SK-N-SH treated with all-trans-retinoic acid at 6 μM for 48 hours (cell line): ENCODE measurements at regions not wholly inside any gene's neighbourhood (a gene's known extent, or its start where the extent isn't known, plus 50 kb on each side); places are given as distances from the start of the nearest gene placed in this dataset.

Source experiments
- ATAC-seq: fragments of 200-7000 bp; cut with Tn5 transposase; 3 replicates; pipeline ENCODE4 v1.9.1; 2020; ENCODE audit warnings: mild to moderate bottlenecking, moderate library complexity
- ARNTL ChIP-seq: fragments of 450-650 bp; formaldehyde crosslinking; IDR thresholded peaks from 2 replicates; pipeline ENCODE4 v1.5.0; 2020; ENCODE audit warnings: low read depth, mild to moderate bottlenecking, moderate library complexity, borderline replicate concordance
- BACH2 ChIP-seq: fragments of 250-450 bp; sonication (Bioruptor Pico); IDR thresholded peaks from 2 replicates; pipeline ENCODE4 v1.9.0; 2021; ENCODE audit warnings: mild to moderate bottlenecking, borderline replicate concordance
- CREB5 ChIP-seq: fragments of 250-450 bp; sonication (Bioruptor Pico); IDR thresholded peaks from 2 replicates; pipeline ENCODE4 v1.5.1; 2020; ENCODE audit warnings: low read depth, mild to moderate bottlenecking, moderate library complexity
- CSDC2 ChIP-seq: fragments of 250-450 bp; sonication (Bioruptor Pico); IDR thresholded peaks from 2 replicates; pipeline ENCODE4 v1.5.0; 2020; ENCODE audit warnings: mild to moderate bottlenecking, moderate library complexity
- CSRNP3 ChIP-seq: fragments of 250-450 bp; sonication (Bioruptor Pico); IDR thresholded peaks from 2 replicates; pipeline ENCODE4 v1.5.1; 2021; ENCODE audit warnings: mild to moderate bottlenecking, moderate library complexity
- ESRRG ChIP-seq: fragments of 250-450 bp; sonication (Bioruptor Pico); IDR thresholded peaks from 2 replicates; pipeline ENCODE4 v1.6.1; 2021; ENCODE audit warnings: mild to moderate bottlenecking
- ISL1 ChIP-seq: fragments of 250-450 bp; sonication (Bioruptor Pico); IDR thresholded peaks from 2 replicates; pipeline ENCODE4 v2.1.2; 2022; ENCODE audit warnings: mild to moderate bottlenecking, moderate library complexity
- PATZ1 ChIP-seq: fragments of 250-450 bp; sonication (Bioruptor Pico); IDR thresholded peaks from 2 replicates; pipeline ENCODE4 v1.8.0; 2020; ENCODE audit warnings: mild to moderate bottlenecking, moderate library complexity, borderline replicate concordance
- POU6F1 ChIP-seq: fragments of 250-450 bp; sonication (Bioruptor Pico); IDR thresholded peaks from 2 replicates; pipeline ENCODE4 v1.8.0; 2021; ENCODE audit warnings: low read depth, mild to moderate bottlenecking, moderate library complexity, borderline replicate concordance
- PPARA ChIP-seq: fragments of 250-450 bp; sonication (Bioruptor Pico); IDR thresholded peaks from 2 replicates; pipeline ENCODE4 v1.5.0; 2020; ENCODE audit warnings: mild to moderate bottlenecking, borderline replicate concordance
- RARB ChIP-seq: fragments of 250-450 bp; sonication (Bioruptor Pico); IDR thresholded peaks from 2 replicates; pipeline ENCODE4 v1.8.0; 2021; ENCODE audit warnings: mild to moderate bottlenecking, moderate library complexity
- SNAI2 ChIP-seq: fragments of 250-450 bp; sonication (Bioruptor Pico); IDR thresholded peaks from 2 replicates; pipeline ENCODE4 v1.5.0; 2020; ENCODE audit warnings: mild to moderate bottlenecking, moderate library complexity
- TCF4 ChIP-seq: fragments of 250-450 bp; sonication (Bioruptor Pico); IDR thresholded peaks from 2 replicates; pipeline ENCODE4 v1.8.0; 2021; ENCODE audit warnings: mild to moderate bottlenecking, moderate library complexity, borderline replicate concordance
- TOX ChIP-seq: fragments of 250-450 bp; sonication (Bioruptor Pico); IDR thresholded peaks from 2 replicates; pipeline ENCODE4 v1.8.0; 2021; ENCODE audit warnings: mild to moderate bottlenecking, moderate library complexity, borderline replicate concordance
- TSHZ2 ChIP-seq: fragments of 250-450 bp; sonication (Bioruptor Pico); IDR thresholded peaks from 2 replicates; pipeline ENCODE4 v1.5.0; 2020; ENCODE audit warnings: mild to moderate bottlenecking, moderate library complexity
- ZC3H10 ChIP-seq: fragments of 250-450 bp; sonication (Bioruptor Pico); IDR thresholded peaks from 2 replicates; pipeline ENCODE4 v1.5.1; 2021; ENCODE audit warnings: mild to moderate bottlenecking, moderate library complexity
- ZFP3 ChIP-seq: fragments of 250-450 bp; sonication (Bioruptor Pico); IDR thresholded peaks from 2 replicates; pipeline ENCODE4 v1.5.0; 2020; ENCODE audit warnings: mild to moderate bottlenecking, moderate library complexity
- ZFP30 ChIP-seq: fragments of 450-650 bp; formaldehyde crosslinking; IDR thresholded peaks from 2 replicates; pipeline ENCODE4 v1.5.0; 2022; ENCODE audit warnings: mild to moderate bottlenecking, moderate library complexity
- ZNF565 ChIP-seq: fragments of 450-650 bp; formaldehyde crosslinking; conservative IDR thresholded peaks from 2 replicates; pipeline ENCODE4 v1.5.0; 2020; ENCODE audit warnings: low read depth, mild to moderate bottlenecking, moderate library complexity
- ZNF70 ChIP-seq: fragments of 450-650 bp; formaldehyde crosslinking; IDR thresholded peaks from 2 replicates; pipeline ENCODE4 v1.5.0; 2020; ENCODE audit warnings: mild to moderate bottlenecking, moderate library complexity

- no peak for ATAC-seq
- TF ChIP-seq TSHZ2 (CRISPR knock-in tag) = no peak
- TF ChIP-seq ISL1 (CRISPR knock-in tag) = no peak
- TF ChIP-seq POU6F1 (CRISPR knock-in tag) = no peak
- TF ChIP-seq TOX (CRISPR knock-in tag) = no peak
- no peak for TF ChIP-seq CSRNP3 (CRISPR knock-in tag)
- no peak for TF ChIP-seq SNAI2 (CRISPR knock-in tag)
- no peak for TF ChIP-seq ARNTL (CRISPR knock-in tag)
- TF ChIP-seq BACH2 (CRISPR knock-in tag) = no peak
- no peak for TF ChIP-seq ZFP30
- TF ChIP-seq ZFP3 (CRISPR knock-in tag) = no peak
- no peak for TF ChIP-seq ZNF70 (CRISPR knock-in tag)
- no peak for TF ChIP-seq PATZ1 (CRISPR knock-in tag)
- TF ChIP-seq TCF4 (CRISPR knock-in tag) = no peak
- no peak for TF ChIP-seq ESRRG (CRISPR knock-in tag)
Observed at GRCh38 chr2:120616261-120616660, 119.4 kb upstream of the GLI2 start.

- TF ChIP-seq TSHZ2 (CRISPR knock-in tag) = no peak
- TF ChIP-seq ZFP3 (CRISPR knock-in tag) = no peak
- no peak for TF ChIP-seq PATZ1 (CRISPR knock-in tag)
- TF ChIP-seq ZFP30 = no peak
- TF ChIP-seq SNAI2 (CRISPR knock-in tag) = no peak
- TF ChIP-seq ISL1 (CRISPR knock-in tag) = no peak
- TF ChIP-seq CSDC2 (CRISPR knock-in tag) = no peak
- TF ChIP-seq BACH2 (CRISPR knock-in tag) = no peak
- no peak for TF ChIP-seq ZC3H10 (CRISPR knock-in tag)
- TF ChIP-seq RARB (CRISPR knock-in tag) = no peak
- no peak for TF ChIP-seq ZNF565
- TF ChIP-seq CREB5 (CRISPR knock-in tag) = no peak
- TF ChIP-seq PPARA (CRISPR knock-in tag) = no peak
- no peak for TF ChIP-seq ZNF70 (CRISPR knock-in tag)
- no peak for TF ChIP-seq TOX (CRISPR knock-in tag)
- no peak for TF ChIP-seq TCF4 (CRISPR knock-in tag)
- TF ChIP-seq ESRRG (CRISPR knock-in tag) = no peak
- no peak for ATAC-seq
Observed at GRCh38 chr2:120617055-120617454, 118.6 kb upstream of the GLI2 start.
